Fibroblast of lung (primary cell): ENCODE measurements at regions not wholly inside any gene's neighbourhood (a gene's known extent, or its start where the extent isn't known, plus 50 kb on each side); places are given as distances from the start of the nearest gene placed in this dataset.
"Not testable (repeated sequence)": the region's sequence is repeated elsewhere in the genome, so short reads cannot be mapped to it uniquely, and the experiment has no call there.

ENCODE experiments used
- CTCF ChIP-seq, 2 donors: IDR thresholded peaks in 1 of 2; conservative IDR thresholded peaks in 1 of 2; 1 replicate in 1 of 2; 2 replicates in 1 of 2; pipeline ENCODE4 v1.5.1; 2011 to 2012; ENCODE audit warnings: low read length in 2 of 2, control low read depth in 1 of 2, inconsistent platforms in 1 of 2, low read depth in 1 of 2, mild to moderate bottlenecking in 1 of 2
- EZH2 ChIP-seq: IDR thresholded peaks from 2 replicates; pipeline ENCODE4 v1.5.1; 2012; ENCODE audit warnings: low read length, control low read depth, mild to moderate bottlenecking; ENCODE audit errors: missing control alignments

GRCh38 chr9:61983441-61983840, 793.6 kb downstream of the SPATA31A7 start:
- not testable (repeated sequence) for TF ChIP-seq CTCF (conservative IDR thresholded peaks at IDR 0.05 in 1 of 2, IDR thresholded peaks at IDR 0.05 in 1 of 2; ENCODE audit: low read depth in 1 of 2, low read length in 2 of 2); EZH2
